NCI-H2196 (cell line): ENCODE measurements at regions not wholly inside any gene's neighbourhood (a gene's known extent, or its start where the extent isn't known, plus 50 kb on each side); places are given as distances from the start of the nearest gene placed in this dataset.
"Not testable (repeated sequence)": the region's sequence is repeated elsewhere in the genome, so short reads cannot be mapped to it uniquely, and the experiment has no call there.

Experiments used
- DNase-seq: peaks from one replicate; lab custom pipeline; 2025; ENCODE audit not compliant: unreplicated experiment; lab: John Stamatoyannopoulos, UW

DNA sequence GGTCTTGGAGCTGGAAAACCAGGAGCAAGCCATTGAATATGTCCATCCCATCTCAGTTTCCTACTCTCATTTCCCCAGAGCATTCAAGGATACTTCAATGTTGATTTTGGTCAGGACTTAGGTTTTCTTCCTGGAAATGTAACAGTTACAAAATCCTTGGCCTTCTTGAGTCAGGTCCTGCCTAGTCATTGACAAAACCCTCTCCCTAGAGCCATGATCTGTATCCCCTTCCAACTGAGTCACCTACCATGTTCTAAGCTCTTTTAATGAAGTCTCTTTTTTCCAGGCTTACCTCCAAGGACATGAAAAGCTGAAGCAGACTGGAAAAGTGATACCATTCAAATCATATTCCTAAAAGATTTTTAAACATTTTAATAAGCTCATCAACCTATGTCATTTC, 549.2 kb downstream of the GALC start:
- DNase-seq = no peak

DNA sequence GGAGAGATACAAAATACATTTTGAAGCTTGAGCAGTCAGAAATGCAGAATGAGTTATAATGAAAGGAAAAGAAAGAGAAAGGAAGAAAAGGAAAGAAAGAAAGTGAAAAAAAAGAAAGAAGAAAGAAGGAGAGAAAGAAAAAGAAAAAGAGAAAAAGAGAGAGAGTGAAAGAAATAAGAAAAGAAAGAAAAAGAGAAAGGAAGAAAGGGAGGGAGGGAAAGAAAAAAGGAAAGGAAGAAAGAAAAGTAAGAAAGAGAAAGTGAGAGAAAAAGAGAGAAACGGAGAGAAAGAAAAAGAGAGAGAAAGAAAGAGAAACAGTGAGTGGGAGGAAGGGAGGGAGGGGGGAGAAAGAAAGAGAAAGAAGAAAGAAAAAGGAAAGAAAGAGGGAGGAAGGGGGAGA, 549.9 kb downstream of the GALC start:
- DNase-seq = no peak

DNA sequence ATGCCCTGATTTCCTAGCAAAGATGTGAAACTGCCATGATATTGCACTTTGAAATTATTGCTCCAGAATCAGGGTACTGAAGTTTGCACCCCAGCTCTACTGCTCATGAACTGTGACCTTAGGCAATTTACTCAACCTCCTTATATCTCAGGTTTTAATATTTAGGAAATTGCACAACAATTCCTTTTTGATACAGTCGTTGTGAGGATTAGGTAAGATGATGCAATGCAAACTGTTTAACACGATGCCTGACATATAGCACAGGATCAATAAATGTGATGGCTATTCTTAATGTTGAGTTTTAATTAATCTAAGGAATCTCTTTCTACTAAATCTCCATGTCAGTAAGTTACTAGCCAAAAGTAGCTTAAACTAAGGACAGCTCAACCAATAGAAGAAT, 555.8 kb downstream of the GALC start:
- DNase-seq = no peak

DNA sequence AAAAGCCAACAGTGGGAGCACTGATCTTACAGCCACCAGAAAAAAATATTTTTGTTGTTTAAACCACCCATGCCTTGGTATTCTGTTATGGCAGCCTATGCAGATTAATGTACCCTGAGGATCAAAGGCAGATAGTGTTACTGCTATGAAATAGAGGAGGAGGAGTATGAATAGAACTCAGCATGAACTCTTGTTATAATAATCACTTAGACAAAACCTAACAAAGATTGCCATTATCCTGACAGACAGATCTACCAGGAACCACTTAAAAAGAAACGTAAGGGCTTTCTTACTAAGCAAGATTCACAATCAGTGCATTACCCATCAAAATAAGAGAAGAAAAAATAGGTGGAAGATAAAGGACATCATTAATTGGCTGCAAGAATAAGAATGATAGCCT, 558.3 kb downstream of the GALC start:
- no peak for DNase-seq

DNA sequence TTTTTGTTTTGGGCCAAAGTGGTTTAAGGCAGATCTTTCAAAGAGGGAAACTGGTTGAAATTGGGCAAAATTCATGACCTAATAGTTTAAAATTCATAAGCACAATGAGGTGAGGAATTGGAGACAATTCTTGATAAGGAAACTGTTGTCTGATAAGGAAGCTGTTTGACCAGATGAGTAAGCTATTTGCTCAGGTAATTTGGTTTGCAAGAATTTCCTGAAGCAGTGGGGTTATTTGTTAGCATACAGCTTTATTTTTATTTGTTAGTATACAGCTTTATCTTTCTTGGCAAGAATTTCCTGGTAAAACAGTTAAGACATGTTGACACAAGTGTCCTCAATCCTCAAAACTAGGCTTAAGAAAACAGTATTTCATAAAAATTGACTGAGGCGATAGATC, 559.0 kb downstream of the GALC start:
- no peak for DNase-seq

DNA sequence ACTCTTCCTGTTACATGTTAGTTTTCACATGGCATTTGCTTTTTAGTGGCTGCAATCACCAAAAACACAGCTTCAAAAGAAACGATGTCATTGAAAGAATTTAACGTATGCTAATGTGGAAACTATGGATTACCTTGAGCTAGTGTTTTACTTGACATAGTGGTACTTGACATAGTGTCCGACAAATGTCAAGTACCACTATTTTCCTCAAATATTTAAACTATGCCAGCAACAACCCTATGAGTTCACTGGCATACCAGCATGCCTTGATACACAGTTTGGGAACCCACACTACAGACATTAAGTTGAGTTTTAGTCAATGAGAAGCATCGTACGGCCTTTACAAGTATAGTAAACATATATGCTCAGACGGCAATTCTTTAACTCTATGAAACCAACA, 560.3 kb downstream of the GALC start:
- DNase-seq = no peak

DNA sequence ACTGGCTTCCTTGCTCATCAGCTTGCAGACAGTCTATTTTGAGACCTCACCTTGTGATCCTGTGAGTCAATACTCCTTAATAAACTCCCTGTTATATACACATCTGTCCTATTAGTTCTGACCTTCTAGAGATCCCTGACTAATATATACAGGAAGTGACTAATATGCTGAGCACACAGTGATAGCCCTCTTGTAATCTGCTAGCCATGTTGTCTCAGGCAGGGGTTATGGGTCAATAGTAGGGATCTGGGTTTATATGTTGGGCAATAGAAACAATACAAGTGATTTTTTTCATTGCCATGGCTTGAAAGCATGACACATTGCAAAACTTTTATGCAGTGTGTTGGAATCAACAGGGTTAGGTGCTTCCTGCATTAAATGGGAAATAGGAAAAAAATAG, 562.2 kb downstream of the GALC start:
- DNase-seq = no peak

DNA sequence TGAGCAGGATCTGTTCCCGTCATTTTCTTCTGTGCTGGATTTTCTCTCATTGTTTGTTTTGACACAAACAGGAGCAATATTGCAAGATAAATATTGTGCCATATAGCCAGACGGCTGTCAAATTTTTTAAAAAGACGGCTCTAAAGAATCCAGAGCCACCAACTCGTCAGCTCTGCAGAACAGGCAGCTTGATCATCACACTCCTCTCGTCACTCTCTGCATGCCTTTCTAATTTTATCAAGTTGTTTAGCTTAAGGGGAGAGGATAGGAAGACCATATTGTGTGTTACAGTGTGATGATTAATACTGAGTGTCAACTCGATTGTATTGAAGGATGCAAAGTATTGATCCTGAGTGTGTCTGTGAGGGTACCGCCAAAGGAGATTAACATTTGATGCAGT, 562.8 kb downstream of the GALC start:
- no peak for DNase-seq

DNA sequence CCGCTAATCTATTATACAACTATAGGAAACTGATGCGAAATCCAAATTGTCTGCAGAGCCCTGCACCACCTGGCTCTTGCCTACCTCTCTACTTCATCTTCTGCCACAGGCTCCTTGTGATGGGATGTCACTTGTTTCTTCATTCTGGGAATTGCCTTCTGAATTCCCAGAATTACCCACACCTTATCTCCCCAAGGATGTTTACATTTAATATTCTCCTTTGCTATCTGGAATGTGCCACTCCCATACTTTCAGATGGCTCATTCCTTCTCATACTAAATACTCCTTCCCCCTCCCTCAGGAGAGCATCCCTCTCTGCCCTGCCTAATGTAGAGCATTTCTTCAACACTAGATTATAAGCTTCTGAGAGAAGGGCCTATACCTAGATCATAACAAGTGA, 573.1 kb downstream of the GALC start:
- DNase-seq = no peak

DNA sequence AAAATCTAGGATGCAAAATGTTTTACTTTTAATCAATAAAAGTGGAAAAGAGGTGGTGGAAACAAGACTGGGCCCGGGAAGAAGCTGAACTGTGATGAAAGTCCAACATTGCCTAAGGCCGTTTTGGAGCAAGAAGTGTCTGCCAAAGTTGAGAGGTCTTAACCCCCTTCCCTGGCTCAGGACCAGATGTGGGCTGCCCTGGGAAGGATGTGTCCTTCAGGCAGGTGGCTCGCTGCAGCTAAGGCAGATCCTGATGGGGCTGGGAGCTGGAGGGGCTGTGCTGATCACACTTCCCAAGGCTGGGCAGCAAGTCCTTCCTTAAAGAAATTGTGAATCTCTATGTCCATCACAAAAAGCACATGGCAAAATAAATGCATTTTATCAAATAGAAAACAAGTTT, 581.6 kb downstream of the GALC start:
- DNase-seq = no peak

DNA sequence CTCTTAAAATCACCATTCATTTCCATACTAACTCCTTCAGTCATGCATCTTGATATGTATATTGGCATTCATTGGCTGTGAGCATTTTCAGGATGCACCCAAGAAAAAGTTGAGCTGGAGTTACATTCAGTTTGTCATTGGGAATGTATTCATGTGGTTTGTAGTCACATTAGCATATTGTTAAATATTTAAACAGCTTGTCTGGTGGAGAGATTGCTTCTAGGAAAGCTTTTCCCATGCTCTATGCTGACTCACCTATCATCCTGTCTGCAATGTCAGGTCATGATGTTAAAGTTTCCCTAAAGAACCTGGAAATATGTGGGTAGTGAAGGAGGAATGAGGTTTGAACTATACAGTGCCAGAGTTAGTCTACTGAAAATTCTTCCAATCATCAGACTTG, 583.6 kb downstream of the GALC start:
- no peak for DNase-seq

DNA sequence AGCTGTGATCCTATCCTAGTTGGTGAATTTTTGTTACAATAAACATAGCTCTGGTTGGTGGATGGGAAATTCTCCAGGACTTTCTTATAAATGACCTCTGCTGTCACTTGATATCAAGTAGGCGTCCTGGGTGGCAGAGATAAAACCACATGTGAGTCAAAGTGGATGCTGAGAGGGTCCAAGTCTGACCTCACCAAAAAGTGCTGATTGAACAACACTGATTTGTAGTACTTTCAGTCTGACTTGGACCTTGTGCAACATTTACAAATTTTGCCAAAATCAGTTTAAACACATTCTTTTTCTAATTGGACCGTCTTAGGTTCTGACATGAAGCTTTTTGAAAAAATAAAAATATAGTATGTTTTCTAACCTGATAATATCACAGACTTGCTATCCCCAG, 585.6 kb downstream of the GALC start:
- no peak for DNase-seq

DNA sequence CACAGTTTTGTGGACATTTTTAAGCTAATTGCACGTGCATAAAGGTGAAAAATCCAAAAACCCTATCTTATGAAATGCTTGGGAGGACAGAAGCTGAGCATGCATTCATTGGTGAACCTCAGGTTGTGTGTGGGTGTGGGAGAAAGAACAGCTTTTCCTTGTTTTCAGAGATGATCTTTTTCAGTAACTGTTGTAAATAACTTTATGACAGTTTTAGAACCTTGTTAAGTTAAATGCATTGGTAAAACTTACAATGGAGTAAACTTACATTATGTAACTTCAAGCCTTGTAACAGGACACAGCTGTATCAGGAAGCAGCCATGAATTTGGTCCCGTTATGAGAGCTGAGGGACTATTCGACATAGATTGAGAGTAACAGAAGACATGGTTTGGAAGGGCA, 587.4 kb downstream of the GALC start:
- no peak for DNase-seq

DNA sequence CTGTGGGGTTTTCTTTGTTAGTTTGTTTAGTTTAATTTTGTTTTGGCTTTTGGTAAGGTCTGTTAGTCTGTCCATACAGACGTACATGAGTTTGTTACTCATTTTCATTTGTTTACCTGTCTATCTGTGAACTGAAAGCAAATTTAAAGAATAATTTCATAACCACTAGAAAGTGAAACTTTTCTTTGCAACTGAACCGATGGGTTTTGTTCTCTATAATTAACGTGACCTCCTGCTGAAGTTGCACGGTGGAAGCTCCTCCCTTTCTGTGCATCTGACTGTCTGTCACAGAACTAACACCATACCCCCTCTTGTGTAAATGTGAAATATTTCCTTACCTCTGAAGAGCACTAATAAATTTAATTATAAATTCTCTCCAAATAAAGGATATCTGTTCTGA, 595.5 kb downstream of the GALC start:
- no peak for DNase-seq

DNA sequence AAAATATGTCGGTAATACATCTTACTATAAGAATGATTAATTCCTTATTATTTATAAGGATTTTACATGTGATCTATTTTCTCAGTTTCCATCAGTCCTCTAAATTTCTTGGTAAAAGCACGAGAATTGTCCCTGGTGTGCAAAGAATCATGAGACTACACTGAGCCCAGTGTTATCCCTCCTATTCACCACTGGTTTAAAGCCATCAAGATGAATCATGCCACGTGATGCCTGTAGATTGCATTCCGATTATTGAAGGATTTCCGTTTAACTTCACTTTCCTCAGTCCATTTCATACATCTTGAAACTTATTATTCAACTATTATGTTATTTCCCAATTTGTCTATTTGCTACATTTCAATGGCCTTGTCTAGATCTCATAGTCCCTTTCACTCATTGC, 601.9 kb downstream of the GALC start:
- no peak for DNase-seq

DNA sequence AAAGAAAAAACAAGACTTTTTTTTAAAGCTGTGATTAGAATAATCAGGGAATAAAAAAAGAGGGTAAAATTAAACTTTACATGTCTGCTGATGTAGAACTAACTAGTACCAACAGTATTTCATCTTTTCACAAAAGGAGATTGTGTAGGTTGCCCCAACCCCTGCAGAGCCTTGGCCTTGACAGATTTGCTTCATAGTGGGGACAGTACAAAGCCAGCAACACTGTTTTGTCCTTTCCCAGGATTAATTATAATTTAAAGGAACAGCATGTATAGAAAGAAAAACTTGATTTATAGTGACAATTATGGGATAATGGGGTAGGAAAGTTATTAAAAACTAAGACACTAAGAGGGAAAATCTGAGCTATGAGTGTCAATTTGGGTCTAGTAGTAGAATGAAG, 604.0 kb downstream of the GALC start:
- DNase-seq = no peak

DNA sequence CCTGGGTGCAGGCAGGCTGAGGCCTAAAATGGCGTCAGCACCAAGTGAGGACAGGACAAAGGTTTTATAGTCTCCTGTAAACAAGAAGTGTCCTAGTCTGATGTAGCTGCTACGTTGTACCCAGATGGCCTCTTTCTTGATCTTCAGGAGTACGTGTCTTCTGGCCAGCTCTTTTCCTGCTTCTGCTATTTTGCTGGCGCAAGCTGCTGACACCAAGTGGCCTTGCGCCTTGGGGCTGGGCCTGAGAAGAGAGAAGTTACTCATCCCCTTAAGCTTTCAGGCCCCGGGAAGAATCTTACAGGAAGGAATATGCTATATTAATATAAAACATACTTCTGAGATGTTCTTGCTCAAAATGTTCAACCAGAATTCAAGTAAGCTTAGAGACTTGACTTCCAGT, 605.2 kb downstream of the GALC start:
- no peak for DNase-seq

DNA sequence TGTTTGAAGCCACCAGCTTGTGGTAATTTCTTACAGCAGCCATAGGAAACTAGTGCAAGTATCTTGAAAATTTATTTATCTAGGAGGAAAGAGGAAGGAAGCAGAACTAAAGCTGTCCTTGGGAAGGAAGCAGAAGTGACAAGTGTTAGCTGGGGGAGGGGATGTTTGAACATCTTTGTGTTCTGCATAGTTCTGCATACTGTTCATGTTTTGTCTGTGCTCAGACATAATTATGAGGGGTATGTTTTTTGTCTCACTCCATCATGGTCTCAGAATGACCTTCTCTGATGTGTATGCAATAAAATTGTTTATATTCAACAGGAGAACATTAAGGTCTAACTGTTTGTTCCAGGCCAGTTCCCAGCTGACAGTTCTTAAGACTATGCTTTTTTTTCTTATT, 606.5 kb downstream of the GALC start:
- no peak for DNase-seq

DNA sequence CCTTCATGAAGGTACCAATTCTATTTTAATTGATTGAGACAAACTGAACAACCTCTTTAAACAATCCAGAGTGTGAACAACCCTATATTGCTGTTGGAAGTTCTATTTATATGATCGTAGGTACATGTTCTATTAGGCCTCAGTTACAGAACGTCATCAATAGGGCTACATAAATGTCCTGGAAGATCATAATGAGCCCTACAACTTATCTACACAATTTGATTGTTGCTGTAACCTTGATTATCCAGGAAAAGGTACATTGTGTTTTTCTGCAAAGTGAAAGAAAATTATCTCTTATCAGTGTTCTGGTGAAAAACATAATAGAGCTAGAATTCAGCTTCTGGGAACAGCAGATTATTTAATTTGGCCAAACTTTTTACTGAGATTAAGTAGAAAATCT, 612.9 kb downstream of the GALC start:
- no peak for DNase-seq

DNA sequence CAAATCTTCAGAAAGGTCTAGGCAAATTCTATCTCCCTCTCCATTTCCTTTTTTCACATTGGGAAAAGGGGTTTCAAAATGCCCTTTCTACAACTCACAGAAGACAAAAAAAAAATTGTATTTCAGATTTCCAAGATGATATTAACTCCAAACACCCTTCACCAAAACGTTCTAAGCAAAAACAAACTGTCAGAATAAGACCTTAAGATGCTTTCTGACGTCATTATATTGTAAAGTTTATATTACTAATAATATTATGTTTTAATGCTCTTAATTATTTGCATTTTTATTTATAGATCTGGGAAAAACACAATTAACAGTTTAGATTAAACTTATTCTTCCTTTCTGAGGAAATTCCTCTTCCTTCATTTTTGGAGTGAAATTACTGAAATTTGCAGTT, 624.2 kb downstream of the GALC start:
- no peak for DNase-seq

DNA sequence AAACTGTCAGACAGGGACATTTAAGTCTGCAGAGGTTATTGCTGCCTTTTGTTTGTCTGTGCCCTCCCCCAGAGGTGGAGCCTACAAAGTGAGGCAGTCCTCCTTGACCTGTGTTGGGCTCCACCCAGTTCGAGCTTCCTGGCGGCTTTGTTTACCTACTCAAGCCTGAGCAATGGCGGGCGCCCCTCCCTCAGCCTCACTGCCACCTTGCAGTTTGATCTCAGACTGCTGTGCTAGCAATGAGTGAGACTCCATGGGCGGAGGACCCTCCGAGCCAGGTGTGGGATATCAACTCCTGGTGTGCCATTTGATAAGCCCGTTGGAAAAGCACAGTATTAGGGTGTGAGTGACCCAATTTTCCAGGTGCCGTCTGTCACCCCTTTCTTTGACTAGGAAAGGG, 632.7 kb downstream of the GALC start:
- DNase-seq = not testable (repeated sequence)

DNA sequence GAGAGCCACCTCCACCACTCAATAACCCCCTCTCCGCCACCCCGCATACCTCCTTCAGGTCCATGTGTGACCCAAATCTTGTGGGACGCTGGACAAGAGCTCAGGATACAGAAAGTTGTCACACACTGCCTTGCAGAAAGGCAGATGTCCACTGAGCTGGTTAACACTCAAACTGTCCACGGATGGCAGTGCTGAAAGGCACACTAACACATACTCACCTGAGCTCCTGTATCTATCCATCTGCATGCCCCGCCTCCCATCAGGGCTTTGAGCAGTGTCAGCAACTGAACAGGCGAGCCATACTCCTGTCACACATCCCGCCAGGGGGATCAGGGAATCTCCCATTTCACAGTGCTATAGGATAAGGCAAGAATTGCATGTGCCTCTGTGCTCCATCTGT, 642.0 kb downstream of the GALC start:
- no peak for DNase-seq

DNA sequence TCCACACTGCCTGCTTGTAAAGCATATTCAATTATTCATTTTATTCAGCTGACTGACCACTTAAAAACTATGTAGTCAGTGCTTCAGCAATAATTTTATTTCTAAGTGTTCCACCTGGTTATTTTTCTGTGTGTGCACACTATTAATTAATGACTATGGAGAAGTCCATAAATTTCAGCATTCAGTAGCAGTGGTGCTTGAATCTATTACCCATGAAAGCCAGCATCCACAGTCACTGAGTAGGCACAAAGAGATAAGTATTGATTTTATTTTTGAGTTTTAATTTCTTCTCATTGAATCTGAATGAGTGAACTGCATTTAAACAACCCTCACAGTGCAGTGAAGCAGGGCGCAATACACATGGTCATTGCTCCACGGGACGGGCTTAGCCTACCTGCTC, 643.1 kb downstream of the GALC start:
- DNase-seq = no peak

DNA sequence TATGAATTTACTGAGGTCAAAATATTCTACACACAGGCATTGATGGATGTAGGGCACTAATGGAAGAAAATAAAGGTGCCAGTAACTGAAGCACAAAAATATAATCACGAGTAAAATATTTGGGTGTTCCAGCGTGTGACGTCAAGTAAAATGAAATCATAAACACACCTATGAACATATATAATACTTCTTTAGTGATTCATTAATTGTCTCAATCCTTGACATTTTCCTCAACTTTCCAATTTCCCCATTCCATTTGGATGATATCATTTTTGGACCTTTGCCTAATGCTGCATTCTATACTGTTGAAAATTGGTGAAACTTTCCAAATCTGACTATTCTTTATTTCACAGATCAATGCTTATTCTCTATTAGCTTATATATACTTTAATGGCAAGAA, 649.3 kb downstream of the GALC start:
- DNase-seq = no peak
